GM12878 (cell line): ENCODE measurements at regions not wholly inside any gene's neighbourhood (a gene's known extent, or its start where the extent isn't known, plus 50 kb on each side); places are given as distances from the start of the nearest gene placed in this dataset.
A peak's percentile ranks its signal among the peaks of the same experiment; 100 is the strongest.
"Not testable (repeated sequence)": the region's sequence is repeated elsewhere in the genome, so short reads cannot be mapped to it uniquely, and the experiment has no call there.

Experiments
- ATAC-seq: fragments of 200-7000 bp; cut with Tn5 transposase; 3 replicates; pipeline ENCODE4 v1.9.1; 2020; ENCODE audit warnings: mild to moderate bottlenecking, moderate library complexity
- BruUV-seq: library from RNA; stranded (reverse); fragments of 400-500 nt; replicated peaks from 2 replicates; lab custom pipeline; 2021; lab: Mats Ljungman, UMichigan
- CTCF ChIA-PET: fragments of 300-600 bp; sonication (Branson Sonifier 250); formaldehyde crosslinking; extraction: SDS; loops from one replicate; lab custom pipeline; 2021; ENCODE audit warnings: inconsistent platforms; lab: Yijun Ruan, JAX
- POLR2A ChIA-PET: fragments of 350-600 bp; formaldehyde crosslinking; extraction: SDS; loops from one replicate; lab custom pipeline; 2021; ENCODE audit warnings: inconsistent platforms; lab: Charles Lee
- RAD21 ChIA-PET: fragments of 300-600 bp; sonication (Branson Sonifier 250); formaldehyde crosslinking; loops from one replicate; lab custom pipeline; 2023; ENCODE audit warnings: antibody characterized with exemption; ENCODE audit not compliant: unreplicated experiment; lab: Charles Lee
- SMC1A ChIA-PET: fragments of 300-600 bp; sonication (Branson Sonifier 250); formaldehyde crosslinking; loops from one replicate; lab custom pipeline; 2023; ENCODE audit not compliant: unreplicated experiment, uncharacterized antibody; lab: Charles Lee
- DNase-seq: peaks from one replicate; pipeline ENCODE4 v3.0.0-alpha.2; 2011; ENCODE audit warnings: low read depth, low spot score
- FAIRE-seq: peaks from 3 replicates; lab custom pipeline; 2011; peaks lifted over from hg19 to GRCh38; lab: Jason Lieb, UNC
- H2AFZ ChIP-seq: 2 replicates; pipeline ENCODE4 v1.6.0; 2011; ENCODE audit warnings: low read depth, low read length, control low read depth; ENCODE audit not compliant: control insufficient read depth
- H3K27ac ChIP-seq: 2 replicates; pipeline ENCODE4 v1.5.1; 2011; ENCODE audit warnings: control low read depth; ENCODE audit not compliant: control insufficient read depth, insufficient read depth
- H3K27me3 ChIP-seq, 2 experiments: replicated peaks in 1 of 2; 2 replicates each; pipeline versions ENCODE4 v1.6.0 to v1.6.1; 2011; ENCODE audit warnings: low read length in 1 of 2; ENCODE audit not compliant: control insufficient read depth in 2 of 2, insufficient read depth in 2 of 2
- H3K36me3 ChIP-seq, 2 experiments: 2 replicates each; pipeline ENCODE4 v1.5.1; 2011; ENCODE audit warnings: low read length in 1 of 2; ENCODE audit not compliant: control insufficient read depth in 2 of 2, insufficient read depth in 2 of 2
- H3K4me1 ChIP-seq: 2 replicates; pipeline ENCODE4 v1.6.1; 2011; ENCODE audit warnings: mild to moderate bottlenecking, low read length, moderate library complexity, mixed read lengths; ENCODE audit not compliant: control insufficient read depth, insufficient read depth
- H3K4me2 ChIP-seq: 2 replicates; pipeline ENCODE4 v1.6.0; 2011; ENCODE audit warnings: control low read depth; ENCODE audit not compliant: control insufficient read depth, insufficient read depth
- H3K4me3 ChIP-seq: fragments of 200-600 bp; sonication (generic); 2 replicates; pipeline ENCODE4 v1.5.1; 2016
- H3K79me2 ChIP-seq: 2 replicates; pipeline ENCODE4 v1.6.0; 2011; ENCODE audit warnings: low read length; ENCODE audit not compliant: control insufficient read depth, insufficient read depth
- H3K9ac ChIP-seq: 2 replicates; pipeline ENCODE4 v1.8.0; 2011; ENCODE audit warnings: low read length, control low read depth, mixed read lengths; ENCODE audit not compliant: control insufficient read depth, insufficient read depth
- H3K9me3 ChIP-seq: replicated peaks from 3 replicates; pipeline ENCODE4 v1.5.1; 2011; ENCODE audit warnings: mild to moderate bottlenecking, low read length; ENCODE audit not compliant: control insufficient read depth, insufficient read depth
- H4K20me1 ChIP-seq: 2 replicates; pipeline ENCODE4 v1.6.0; 2011; ENCODE audit not compliant: control insufficient read depth, insufficient read depth
- MLLT1 ChIP-seq: fragments of 450-650 bp; IDR thresholded peaks from 2 replicates; pipeline ENCODE4 v1.6.1; 2016; ENCODE audit warnings: mild to moderate bottlenecking
- RB1 ChIP-seq: fragments of 450-650 bp; formaldehyde crosslinking; IDR thresholded peaks from 2 replicates; pipeline ENCODE4 v1.6.1; 2017; ENCODE audit warnings: mild to moderate bottlenecking, borderline replicate concordance
- RUNX3 ChIP-seq: IDR thresholded peaks from 2 replicates; pipeline ENCODE4 v1.6.1; 2012; ENCODE audit warnings: low read length, inconsistent platforms
- SMC3 ChIP-seq: IDR thresholded peaks from 2 replicates; pipeline ENCODE4 v1.6.1; 2011; ENCODE audit warnings: low read length, improper control_type of control experiment, borderline replicate concordance
- ZNF274 ChIP-seq: IDR thresholded peaks from one replicate; pipeline ENCODE4 v1.8.0; 2011; ENCODE audit not compliant: insufficient read length, insufficient read depth
- WGBS: methylation state at CpG from one replicate; pipeline ENCODE4 v1.1.6; 2016; ENCODE audit warnings: low lambda C conversion rate; ENCODE audit not compliant: insufficient replicate concordance, insufficient coverage; ENCODE audit errors: missing lambda C conversion rate; 5-methylcytosine and 5-hydroxymethylcytosine counted together
- in situ Hi-C: fragments of 300-500 bp; cut with MboI; formaldehyde crosslinking; loops from 9 replicates; pipeline ENCODE4 v1.14.3; 2018; ENCODE audit warnings: mixed read lengths
- intact Hi-C: fragments of 100-400 bp; cut with micrococcal nuclease; formaldehyde crosslinking; loops from one replicate; pipeline ENCODE4 v1.14.2; 2022; ENCODE audit not compliant: unreplicated experiment

- in situ Hi-C loops, H3K79me2 ChIP-seq, intact Hi-C loops, SMC1A ChIA-PET, DNase-seq, H3K27me3 ChIP-seq, ATAC-seq, H4K20me1 ChIP-seq, BruUV-seq, H3K9ac ChIP-seq, H3K4me3 ChIP-seq, H3K4me1 ChIP-seq, POLR2A ChIA-PET, H3K4me2 ChIP-seq, FAIRE-seq, H3K27ac ChIP-seq, CTCF ChIA-PET, H2AFZ ChIP-seq, H3K9me3 ChIP-seq, RAD21 ChIA-PET, H3K36me3 ChIP-seq: not testable (repeated sequence)
- WGBS, result 56% methylated on average over 5 of the region's 5 CpGs
Observed at GRCh38 chr3:27635006-27635405, 87.1 kb downstream of the EOMES start.

GRCh38 chr3:27633224-27633545 lies 88.9 kb downstream of the EOMES start:
- Histone ChIP-seq H3K9ac (no peak overlapping the region; the same call in 1 of the 2 replicates), H3K79me2 (no peaks in the 10 kb centered on the region), H3K36me3 (no peaks in the 10 kb centered on the region), H3K4me2 (peak overlapping the region; percentile 66), H3K27ac (no peak overlapping the region), H4K20me1 (no peaks in the 10 kb centered on the region), H3K27me3 (no peaks in the 10 kb centered on the region), H2AFZ (peak overlapping the region; percentile 54), H3K4me1 (no peaks in the 10 kb centered on the region), H3K9me3 (no peaks in the 10 kb centered on the region), H3K4me3 (peak overlapping the region; percentile 47)
- CTCF ChIA-PET, result interaction anchor here (0.5 kb wide), 1 partner anchor 28 kb away, joined by 3 read pairs; no protein-coding TSS in a partner anchor
- peak; percentile 26 for ATAC-seq
- intact Hi-C loops, result no loop called here
- whole genome bisulfite sequencing, result 0% methylated on average over 6 of the region's 6 CpGs
- no peak for DNase-seq
- in situ Hi-C loops, result no loop called here
- FAIRE-seq, result no peak
- POLR2A ChIA-PET, result no interaction called here
- BruUV-seq, result no TSS peak
- RAD21 ChIA-PET, result interaction anchor here (1.3 kb wide), 1 partner anchor 153 kb away, joined by 4 read pairs; no protein-coding TSS in a partner anchor
- SMC1A ChIA-PET, result interaction anchor here (1.1 to 1.5 kb wide), 5 partner anchors 11 to 287 kb away, joined by 3 to 5 read pairs (median 3); no protein-coding TSS in a partner anchor
- TF ChIP-seq MLLT1, result 0 out of 2 replicates have a peak, but pooled peaks have one; percentile 25
- no peak for TF ChIP-seq SMC3
- no peak for TF ChIP-seq ZNF274
- no peak for TF ChIP-seq RB1
- peak; percentile 26; the same call in 1 of the 2 replicates for TF ChIP-seq RUNX3
